Raji (cell line): ENCODE measurements at regions not wholly inside any gene's neighbourhood (a gene's known extent, or its start where the extent isn't known, plus 50 kb on each side); places are given as distances from the start of the nearest gene placed in this dataset.

Source experiments
- POLR2A ChIP-seq: IDR thresholded peaks from 2 replicates; pipeline ENCODE4 v1.6.1; 2011; ENCODE audit warnings: low read depth, low read length, control low read depth; ENCODE audit not compliant: insufficient read depth

GRCh38 chr22:47607486-47607885 is 845.0 kb downstream of the TBC1D22A start:
- no peak for TF ChIP-seq POLR2A

GRCh38 chr22:47606426-47606825 is 844.0 kb downstream of the TBC1D22A start:
- TF ChIP-seq POLR2A, result no peak

- no peak for TF ChIP-seq POLR2A
Measured at GRCh38 chr22:47605886-47606285, 843.4 kb downstream of the TBC1D22A start.

- TF ChIP-seq POLR2A, result no peak
Measured at GRCh38 chr22:47605441-47605840, 843.0 kb downstream of the TBC1D22A start.

- TF ChIP-seq POLR2A, result no peak
Measured at GRCh38 chr22:47604563-47604962, 842.1 kb downstream of the TBC1D22A start.

- no peak for TF ChIP-seq POLR2A
Measured at GRCh38 chr22:47602732-47603131, 840.3 kb downstream of the TBC1D22A start.

- no peak for TF ChIP-seq POLR2A
Measured at GRCh38 chr22:47601666-47602065, 839.2 kb downstream of the TBC1D22A start.

- no peak for TF ChIP-seq POLR2A
Measured at GRCh38 chr22:47600791-47601625, 838.6 kb downstream of the TBC1D22A start.

- TF ChIP-seq POLR2A, result no peak
Measured at GRCh38 chr22:47600281-47600680, 837.8 kb downstream of the TBC1D22A start.

GRCh38 chr22:47599753-47600152 is 837.3 kb downstream of the TBC1D22A start:
- no peak for TF ChIP-seq POLR2A

- TF ChIP-seq POLR2A, result no peak
Measured at GRCh38 chr22:47598864-47599263, 836.4 kb downstream of the TBC1D22A start.

- TF ChIP-seq POLR2A, result no peak
Measured at GRCh38 chr22:47597041-47597440, 834.6 kb downstream of the TBC1D22A start.

GRCh38 chr22:47596176-47596690 is 833.8 kb downstream of the TBC1D22A start:
- TF ChIP-seq POLR2A, result no peak

- TF ChIP-seq POLR2A, result no peak
Measured at GRCh38 chr22:47594836-47595521, 832.5 kb downstream of the TBC1D22A start.

GRCh38 chr22:47593911-47594311 is 831.5 kb downstream of the TBC1D22A start:
- TF ChIP-seq POLR2A, result no peak

- TF ChIP-seq POLR2A, result no peak
Measured at GRCh38 chr22:47593291-47593690, 830.8 kb downstream of the TBC1D22A start.
